ENCODE measurements at regions not wholly inside any gene's neighbourhood (a gene's known extent, or its start where the extent isn't known, plus 50 kb on each side); places are given as distances from the start of the nearest gene placed in this dataset.

- TF ChIP-seq CTCF (IDR thresholded peaks at IDR 0.05) (no peak), POLR2A (IDR thresholded peaks at IDR 0.05) (no peak)
Observed at GRCh38 chr17:57203040-57203439, 53.3 kb upstream of the MSI2 start.
